Mesenchymal stem cell (in vitro differentiated cells and primary cell): ENCODE measurements at regions not wholly inside any gene's neighbourhood (a gene's known extent, or its start where the extent isn't known, plus 50 kb on each side); places are given as distances from the start of the nearest gene placed in this dataset.

Source experiments
- DNase-seq: peaks from one replicate; pipeline ENCODE4 v3.0.0-alpha.2; 2013
- H2AFZ ChIP-seq: one replicate; pipeline ENCODE4 v1.6.1; 2013; ENCODE audit warnings: low read depth, mild to moderate bottlenecking, control low read depth, inconsistent platforms, low read length, moderate library complexity
- H2AK5ac ChIP-seq: 2 replicates; pipeline ENCODE4 v1.6.1; 2013; ENCODE audit warnings: low read length, moderate library complexity, mild to moderate bottlenecking, inconsistent platforms; ENCODE audit not compliant: severe bottlenecking
- H2BK120ac ChIP-seq: one replicate; pipeline ENCODE4 v1.6.1; 2013; ENCODE audit warnings: low read depth, mild to moderate bottlenecking, inconsistent platforms, low read length, moderate library complexity
- H2BK12ac ChIP-seq, 2 experiments: one replicate each; pipeline ENCODE4 v1.6.1; 2013; ENCODE audit warnings: inconsistent platforms in 2 of 2, low read length in 2 of 2, mild to moderate bottlenecking in 2 of 2, moderate library complexity in 2 of 2, control low read depth in 1 of 2
- H2BK15ac ChIP-seq: one replicate; pipeline ENCODE4 v1.6.1; 2013; ENCODE audit warnings: mild to moderate bottlenecking, low read depth, inconsistent platforms; ENCODE audit not compliant: poor library complexity, severe bottlenecking
- H2BK5ac ChIP-seq: 2 replicates; pipeline ENCODE4 v1.6.1; 2013; ENCODE audit warnings: low read depth, mild to moderate bottlenecking, low read length, control low read depth, inconsistent platforms; ENCODE audit not compliant: poor library complexity, severe bottlenecking
- H3K14ac ChIP-seq, 2 experiments: one replicate each; pipeline ENCODE4 v1.6.1; 2013; ENCODE audit warnings: inconsistent platforms in 2 of 2, low read length in 2 of 2, control low read depth in 1 of 2, mild to moderate bottlenecking in 1 of 2, moderate library complexity in 1 of 2
- H3K18ac ChIP-seq, 2 experiments: one replicate each; pipeline ENCODE4 v1.6.1; 2013; ENCODE audit warnings: inconsistent platforms in 2 of 2, low read length in 2 of 2, control low read depth in 1 of 2, low read depth in 1 of 2, mild to moderate bottlenecking in 1 of 2
- H3K23ac ChIP-seq, 2 experiments: one replicate each; pipeline ENCODE4 v1.6.1; 2013; ENCODE audit warnings: inconsistent platforms in 2 of 2, low read length in 2 of 2, mild to moderate bottlenecking in 2 of 2, moderate library complexity in 2 of 2, control low read depth in 1 of 2
- H3K27ac ChIP-seq: 2 replicates; pipeline ENCODE4 v1.5.1; 2013; ENCODE audit warnings: mild to moderate bottlenecking, moderate library complexity, low read length, control low read depth, inconsistent platforms; ENCODE audit not compliant: poor library complexity, severe bottlenecking
- H3K27me3 ChIP-seq, 2 experiments: 2 replicates each; pipeline versions ENCODE4 v1.6.1 to v1.7.0; 2013; ENCODE audit warnings: low read length in 2 of 2, mild to moderate bottlenecking in 2 of 2, moderate library complexity in 2 of 2, control low read depth in 1 of 2, inconsistent platforms in 1 of 2; ENCODE audit not compliant: control insufficient read depth in 1 of 2, insufficient read depth in 1 of 2
- H3K36me3 ChIP-seq, 2 experiments: 2 replicates each; pipeline versions ENCODE4 v1.6.1 to v1.7.0; 2013; ENCODE audit warnings: low read length in 2 of 2, control low read depth in 1 of 2, inconsistent platforms in 1 of 2, low read depth in 1 of 2, mild to moderate bottlenecking in 1 of 2; ENCODE audit not compliant: insufficient read depth in 2 of 2, control insufficient read depth in 1 of 2
- H3K4ac ChIP-seq, 2 experiments: one replicate each; pipeline ENCODE4 v1.6.1; 2013; ENCODE audit warnings: inconsistent platforms in 2 of 2, low read length in 2 of 2, mild to moderate bottlenecking in 2 of 2, moderate library complexity in 2 of 2, control low read depth in 1 of 2, low read depth in 1 of 2
- H3K4me1 ChIP-seq: 2 replicates; pipeline ENCODE4 v1.6.1; 2013; ENCODE audit warnings: low read depth, low read length, control low read depth; ENCODE audit not compliant: control insufficient read depth, insufficient read depth
- H3K4me2 ChIP-seq: 2 replicates; pipeline ENCODE4 v1.6.1; 2013; ENCODE audit warnings: low read length, mild to moderate bottlenecking, inconsistent platforms; ENCODE audit not compliant: poor library complexity, severe bottlenecking
- H3K4me3 ChIP-seq, 2 experiments: 2 replicates each; pipeline versions ENCODE4 v1.5.1 to v1.7.0; 2013; ENCODE audit warnings: low read length in 2 of 2, mild to moderate bottlenecking in 2 of 2, control low read depth in 1 of 2, low read depth in 1 of 2; ENCODE audit not compliant: insufficient read depth in 1 of 2
- H3K79me1 ChIP-seq: replicated peaks from 2 replicates; pipeline ENCODE4 v1.6.1; 2013; ENCODE audit warnings: mild to moderate bottlenecking, control low read depth, low read length, inconsistent platforms; ENCODE audit not compliant: poor library complexity, severe bottlenecking
- H3K9ac ChIP-seq: 2 replicates; pipeline ENCODE4 v1.7.0; 2013; ENCODE audit warnings: mild to moderate bottlenecking, low read length, moderate library complexity
- H3K9me3 ChIP-seq: 2 replicates; pipeline ENCODE4 v1.7.0; 2013; ENCODE audit warnings: mild to moderate bottlenecking, low read length; ENCODE audit not compliant: control insufficient read depth
- H4K8ac ChIP-seq: one replicate; pipeline ENCODE4 v1.6.1; 2013; ENCODE audit warnings: inconsistent platforms, mild to moderate bottlenecking, low read length, moderate library complexity
- H4K91ac ChIP-seq: one replicate; pipeline ENCODE4 v1.6.1; 2013; ENCODE audit warnings: mild to moderate bottlenecking, low read length, inconsistent platforms
- whole genome bisulfite sequencing: methylation state at CpG from one replicate; pipeline ENCODE4 v1.1.7; 2013; ENCODE audit warnings: mixed read lengths; 5-methylcytosine and 5-hydroxymethylcytosine counted together

DNA sequence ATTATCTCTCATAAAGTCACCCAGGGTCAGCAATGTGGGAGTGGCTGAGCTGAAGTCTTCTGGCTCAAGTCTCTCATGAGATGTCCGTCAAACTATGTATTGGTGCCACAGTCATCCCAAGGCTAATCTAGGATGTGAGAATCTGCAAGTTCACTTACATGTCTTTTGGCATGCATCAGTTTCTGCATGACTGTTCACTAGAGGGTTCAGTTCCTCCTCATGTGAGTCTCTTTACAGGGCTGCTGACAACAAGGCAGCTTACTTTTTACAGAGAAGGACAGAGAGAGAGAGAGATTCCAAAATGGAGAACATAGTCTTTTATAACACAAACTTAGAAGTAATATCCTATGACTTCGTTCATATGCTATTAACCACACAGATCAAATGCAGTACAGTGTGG lies 328.8 kb upstream of the SLITRK1 start:
- H3K4me3 ChIP-seq = no peak overlapping the region
- H2AFZ ChIP-seq = no peak overlapping the region
- no peak overlapping the region for H3K14ac ChIP-seq
- H3K9ac ChIP-seq = no peak overlapping the region
- H3K4me2 ChIP-seq = no peak overlapping the region
- H3K18ac ChIP-seq = no peak overlapping the region
- no peak overlapping the region for H2BK15ac ChIP-seq
- H3K27me3 ChIP-seq = no peaks in the 10 kb centered on the region
- H3K4me1 ChIP-seq = no peaks in the 10 kb centered on the region
- no peak overlapping the region for H2BK120ac ChIP-seq
- no peak overlapping the region for H2AK5ac ChIP-seq
- H3K9me3 ChIP-seq = peaks cover 12% of the 10 kb centered on the region
- WGBS = 82% methylated on average over 2 of the region's 2 CpGs
- H2BK12ac ChIP-seq = no peak overlapping the region
- no peaks in the 10 kb centered on the region for H3K79me1 ChIP-seq
- no peaks in the 10 kb centered on the region for H3K36me3 ChIP-seq
- H4K91ac ChIP-seq = no peak overlapping the region
- H3K23ac ChIP-seq = no peak overlapping the region
- no peak for DNase-seq
- H3K27ac ChIP-seq = no peak overlapping the region
- no peak overlapping the region for H3K4ac ChIP-seq
- no peak overlapping the region for H4K8ac ChIP-seq
- no peak overlapping the region for H2BK5ac ChIP-seq

GRCh38 chr13:84208246-84208910 lies 326.1 kb upstream of the SLITRK1 start:
- Histone ChIP-seq H4K91ac (no peak overlapping the region), H4K8ac (no peak overlapping the region), H3K79me1 (no peaks in the 10 kb centered on the region), H2BK15ac (no peak overlapping the region), H2BK12ac (no peak overlapping the region), H3K4me1 (no peaks in the 10 kb centered on the region), H2AFZ (no peak overlapping the region), H3K23ac (no peak overlapping the region), H3K18ac (no peak overlapping the region), H2BK120ac (no peak overlapping the region), H3K27ac (no peak overlapping the region), H3K9ac (no peak overlapping the region), H3K27me3 (no peaks in the 10 kb centered on the region), H3K14ac (no peak overlapping the region), H3K4me3 (no peak overlapping the region), H3K4me2 (no peak overlapping the region), H2AK5ac (no peak overlapping the region), H3K4ac (no peak overlapping the region), H3K9me3 (peaks cover 13% of the 10 kb centered on the region), H2BK5ac (no peak overlapping the region), H3K36me3 (no peaks in the 10 kb centered on the region)
- no peak for DNase-seq
- 62% methylated on average over 5 of the region's 7 CpGs for WGBS

- Histone ChIP-seq H3K36me3 (no peaks in the 10 kb centered on the region), H3K79me1 (no peaks in the 10 kb centered on the region), H4K91ac (no peak overlapping the region), H3K9ac (no peak overlapping the region), H3K4ac (no peak overlapping the region), H3K23ac (no peak overlapping the region), H2BK120ac (no peak overlapping the region), H2BK5ac (no peak overlapping the region), H3K9me3 (peaks cover 19% of the 10 kb centered on the region), H3K4me1 (no peaks in the 10 kb centered on the region), H3K4me2 (no peak overlapping the region), H3K4me3 (no peak overlapping the region), H3K27me3 (no peaks in the 10 kb centered on the region), H3K18ac (no peak overlapping the region), H2BK15ac (no peak overlapping the region), H2BK12ac (no peak overlapping the region), H4K8ac (no peak overlapping the region), H3K27ac (no peak overlapping the region), H3K14ac (no peak overlapping the region), H2AFZ (no peak overlapping the region), H2AK5ac (no peak overlapping the region)
- no peak for DNase-seq
- WGBS = 74% methylated on average over 2 of the region's 2 CpGs
Observed at GRCh38 chr13:84207509-84207908, 325.2 kb upstream of the SLITRK1 start.

DNA sequence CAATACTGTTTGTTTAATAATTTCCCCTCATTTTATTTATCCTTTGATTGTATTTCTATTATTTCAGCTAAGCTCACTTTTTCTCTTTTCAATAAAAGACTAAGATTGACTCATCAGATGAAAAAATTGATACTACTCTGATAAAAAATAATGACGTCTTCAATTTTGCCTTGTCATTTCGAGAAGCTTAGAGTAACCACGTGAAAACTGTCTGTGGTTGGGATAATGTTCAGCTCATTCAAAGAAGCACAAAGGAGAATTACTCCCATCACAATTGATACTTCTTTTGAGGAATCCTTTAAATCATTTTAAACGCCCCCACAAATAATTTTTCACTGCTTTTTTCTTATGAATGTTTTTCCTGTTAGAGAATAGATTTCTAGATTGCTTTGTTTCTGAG lies 318.7 kb upstream of the SLITRK1 start:
- Histone ChIP-seq H3K18ac (no peak overlapping the region), H2BK12ac (no peak overlapping the region), H2BK15ac (no peak overlapping the region), H4K8ac (no peak overlapping the region), H2BK120ac (no peak overlapping the region), H3K9ac (no peak overlapping the region), H3K36me3 (no peaks in the 10 kb centered on the region), H2AFZ (no peak overlapping the region), H3K4me2 (no peak overlapping the region), H2AK5ac (no peak overlapping the region), H2BK5ac (no peak overlapping the region), H3K9me3 (peaks cover 42% of the 10 kb centered on the region), H3K27ac (no peak overlapping the region), H3K4ac (no peak overlapping the region), H3K14ac (no peak overlapping the region), H3K23ac (no peak overlapping the region), H4K91ac (no peak overlapping the region), H3K4me3 (no peak overlapping the region), H3K79me1 (no peaks in the 10 kb centered on the region), H3K27me3 (no peaks in the 10 kb centered on the region), H3K4me1 (no peaks in the 10 kb centered on the region)
- DNase-seq = no peak
- 57% methylated on average over 3 of the region's 4 CpGs for WGBS
